ENCODE measurements at regions not wholly inside any gene's neighbourhood (a gene's known extent, or its start where the extent isn't known, plus 50 kb on each side); places are given as distances from the start of the nearest gene placed in this dataset.

DNA sequence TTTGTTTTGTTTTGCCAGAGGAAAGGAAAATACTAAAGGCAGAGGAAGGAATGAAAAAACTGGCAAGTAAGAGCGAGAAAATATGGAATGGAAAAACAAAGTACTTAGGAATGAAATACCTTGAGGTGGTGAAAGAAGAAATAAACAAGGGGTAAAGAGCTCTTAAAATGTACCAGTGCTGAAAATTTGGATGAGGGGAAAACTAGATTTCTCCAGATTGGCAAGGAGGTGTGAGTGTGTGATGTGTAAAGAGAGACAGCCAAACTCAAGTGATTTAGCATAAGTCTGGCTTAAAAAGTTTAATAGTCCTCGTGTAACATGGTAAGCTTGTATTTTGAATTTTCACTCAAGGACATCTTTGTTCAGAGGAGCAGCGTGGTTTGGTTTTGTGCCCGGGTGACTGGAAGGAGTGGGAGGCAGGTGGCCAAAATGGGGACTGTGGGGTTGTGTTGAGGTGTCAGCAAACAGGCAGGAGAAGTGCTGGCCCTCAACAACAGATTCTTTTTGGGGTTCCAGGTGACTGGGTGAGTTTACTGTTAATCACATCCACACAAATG lies 102.7 kb downstream of the DACT1 start:
- TF ChIP-seq CBX3 (IDR thresholded peaks at IDR 0.05; ENCODE audit: low read depth) (no peak), RAD21 (IDR thresholded peaks at IDR 0.05; ENCODE audit: low read depth) (no peak), ZFX (IDR thresholded peaks at IDR 0.05) (no peak), FOSL1 (IDR thresholded peaks at IDR 0.05; ENCODE audit: low read depth) (no peak), CTCF (IDR thresholded peaks at IDR 0.05 in 2 of 3, conservative IDR thresholded peaks at IDR 0.05 in 1 of 3; ENCODE audit: borderline replicate concordance in 1 of 3, insufficient read depth in 1 of 3, low read depth in 2 of 3, low read length in 2 of 3) (no peak), SP1 (IDR thresholded peaks at IDR 0.05; ENCODE audit: low read depth) (no peak), POLR2A (IDR thresholded peaks at IDR 0.05; ENCODE audit: borderline replicate concordance, extremely low read depth, insufficient read depth, insufficient read length) (no peak), SRF (IDR thresholded peaks at IDR 0.05; ENCODE audit: low read depth) (no peak), EZH2phosphoT487 (IDR thresholded peaks at IDR 0.05; ENCODE audit: borderline replicate concordance) (no peak), ZNF274 (IDR thresholded peaks at IDR 0.05; ENCODE audit: low read depth, low read length) (no peak), JUND (IDR thresholded peaks at IDR 0.05) (no peak), CEBPB (IDR thresholded peaks at IDR 0.05; ENCODE audit: low read depth) (no peak), TCF7L2 (IDR thresholded peaks at IDR 0.05; ENCODE audit: borderline replicate concordance, extremely low read depth, insufficient read depth, insufficient read length) (no peak), SIN3A (IDR thresholded peaks at IDR 0.05; ENCODE audit: low read depth) (no peak), POLR2AphosphoS5 (IDR thresholded peaks at IDR 0.05; ENCODE audit: low read depth, low read length) (no peak), YY1 (IDR thresholded peaks at IDR 0.05; ENCODE audit: extremely low read depth, insufficient replicate concordance, low read depth, low read length) (no peak), ELF1 (IDR thresholded peaks at IDR 0.05; ENCODE audit: borderline replicate concordance, low read depth) (no peak)
- TF ChIP-seq, protein P1, sequence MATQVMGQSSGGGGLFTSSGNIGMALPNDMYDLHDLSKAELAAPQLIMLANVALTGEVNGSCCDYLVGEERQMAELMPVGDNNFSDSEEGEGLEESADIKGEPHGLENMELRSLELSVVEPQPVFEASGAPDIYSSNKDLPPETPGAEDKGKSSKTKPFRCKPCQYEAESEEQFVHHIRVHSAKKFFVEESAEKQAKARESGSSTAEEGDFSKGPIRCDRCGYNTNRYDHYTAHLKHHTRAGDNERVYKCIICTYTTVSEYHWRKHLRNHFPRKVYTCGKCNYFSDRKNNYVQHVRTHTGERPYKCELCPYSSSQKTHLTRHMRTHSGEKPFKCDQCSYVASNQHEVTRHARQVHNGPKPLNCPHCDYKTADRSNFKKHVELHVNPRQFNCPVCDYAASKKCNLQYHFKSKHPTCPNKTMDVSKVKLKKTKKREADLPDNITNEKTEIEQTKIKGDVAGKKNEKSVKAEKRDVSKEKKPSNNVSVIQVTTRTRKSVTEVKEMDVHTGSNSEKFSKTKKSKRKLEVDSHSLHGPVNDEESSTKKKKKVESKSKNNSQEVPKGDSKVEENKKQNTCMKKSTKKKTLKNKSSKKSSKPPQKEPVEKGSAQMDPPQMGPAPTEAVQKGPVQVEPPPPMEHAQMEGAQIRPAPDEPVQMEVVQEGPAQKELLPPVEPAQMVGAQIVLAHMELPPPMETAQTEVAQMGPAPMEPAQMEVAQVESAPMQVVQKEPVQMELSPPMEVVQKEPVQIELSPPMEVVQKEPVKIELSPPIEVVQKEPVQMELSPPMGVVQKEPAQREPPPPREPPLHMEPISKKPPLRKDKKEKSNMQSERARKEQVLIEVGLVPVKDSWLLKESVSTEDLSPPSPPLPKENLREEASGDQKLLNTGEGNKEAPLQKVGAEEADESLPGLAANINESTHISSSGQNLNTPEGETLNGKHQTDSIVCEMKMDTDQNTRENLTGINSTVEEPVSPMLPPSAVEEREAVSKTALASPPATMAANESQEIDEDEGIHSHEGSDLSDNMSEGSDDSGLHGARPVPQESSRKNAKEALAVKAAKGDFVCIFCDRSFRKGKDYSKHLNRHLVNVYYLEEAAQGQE (IDR thresholded peaks at IDR 0.05; ENCODE audit: low read depth): no peak
- TF ChIP-seq, protein P2, sequence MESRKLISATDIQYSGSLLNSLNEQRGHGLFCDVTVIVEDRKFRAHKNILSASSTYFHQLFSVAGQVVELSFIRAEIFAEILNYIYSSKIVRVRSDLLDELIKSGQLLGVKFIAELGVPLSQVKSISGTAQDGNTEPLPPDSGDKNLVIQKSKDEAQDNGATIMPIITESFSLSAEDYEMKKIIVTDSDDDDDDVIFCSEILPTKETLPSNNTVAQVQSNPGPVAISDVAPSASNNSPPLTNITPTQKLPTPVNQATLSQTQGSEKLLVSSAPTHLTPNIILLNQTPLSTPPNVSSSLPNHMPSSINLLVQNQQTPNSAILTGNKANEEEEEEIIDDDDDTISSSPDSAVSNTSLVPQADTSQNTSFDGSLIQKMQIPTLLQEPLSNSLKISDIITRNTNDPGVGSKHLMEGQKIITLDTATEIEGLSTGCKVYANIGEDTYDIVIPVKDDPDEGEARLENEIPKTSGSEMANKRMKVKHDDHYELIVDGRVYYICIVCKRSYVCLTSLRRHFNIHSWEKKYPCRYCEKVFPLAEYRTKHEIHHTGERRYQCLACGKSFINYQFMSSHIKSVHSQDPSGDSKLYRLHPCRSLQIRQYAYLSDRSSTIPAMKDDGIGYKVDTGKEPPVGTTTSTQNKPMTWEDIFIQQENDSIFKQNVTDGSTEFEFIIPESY (IDR thresholded peaks at IDR 0.05; ENCODE audit: extremely low read depth, insufficient replicate concordance, low read length): no peak
- H3K9me2 ChIP-seq (ENCODE audit: insufficient read depth): no peaks in the 10 kb centered on the region
- no peaks in the 10 kb centered on the region for H3K9me3 ChIP-seq (ENCODE audit: control insufficient read depth in 1 of 2, insufficient read depth in 1 of 2, low read depth in 1 of 2, low read length in 2 of 2)
- ChIA-PET CTCF (no interaction called here), POLR2A (no interaction called here), RAD21 (ENCODE audit: low non-redundant PET in 1 of 2, low total read pairs in 2 of 2, uncharacterized antibody in 2 of 2, unreplicated experiment in 2 of 2) (no interaction called here)
- H3K27ac ChIP-seq (ENCODE audit: low read depth, low read length): no peak overlapping the region
- no peak overlapping the region for H3K9ac ChIP-seq (ENCODE audit: low read length)
- ATAC-seq (no peak), DNase-seq (ENCODE audit: low read depth, low spot score) (no peak)
- no peak overlapping the region for H2AFZ ChIP-seq (ENCODE audit: low read depth, low read length, poor library complexity, severe bottlenecking)
- H3K36me3 ChIP-seq (ENCODE audit: control insufficient read depth in 1 of 2, insufficient read depth in 2 of 2, low read length in 2 of 2): no peaks in the 10 kb centered on the region
- H4K20me1 ChIP-seq (ENCODE audit: insufficient read depth): no peaks in the 10 kb centered on the region
- H3K79me2 ChIP-seq (ENCODE audit: insufficient read depth, low read length): no peaks in the 10 kb centered on the region
- intact Hi-C loops (cut with micrococcal nuclease): no loop called here
- H3K4me3 ChIP-seq (replicated peaks in 1 of 2; ENCODE audit: low read depth in 1 of 2, low read length in 2 of 2): no peak overlapping the region
- H3K4me1 ChIP-seq (ENCODE audit: control insufficient read depth in 1 of 2, insufficient read depth in 2 of 2, low read length in 2 of 2): peaks cover 0 to 10% of the 10 kb centered on the region in 2 experiments; a peak in 2 of 4 replicates
- BruUV-seq (replicated peaks): no TSS peak
- H3K27me3 ChIP-seq (ENCODE audit: insufficient read depth, low read length): no peaks in the 10 kb centered on the region; the same call in 1 of the 2 replicates
- no peak overlapping the region for H3K4me2 ChIP-seq (ENCODE audit: low read length)
